RWPE2 (cell line): ENCODE measurements at regions not wholly inside any gene's neighbourhood (a gene's known extent, or its start where the extent isn't known, plus 50 kb on each side); places are given as distances from the start of the nearest gene placed in this dataset.

ENCODE experiments used
- ATAC-seq: fragments of 200-7000 bp; cut with Tn5 transposase; 3 replicates; pipeline ENCODE4 v1.9.1; 2021; ENCODE audit warnings: low read depth
- DNase-seq: peaks from one replicate; pipeline ENCODE4 v3.0.0-alpha.2; 2020; ENCODE audit warnings: low spot score
- H3K27ac ChIP-seq: fragments of 450-650 bp; 2 replicates; pipeline ENCODE4 v1.5.1; 2017; ENCODE audit warnings: mild to moderate bottlenecking; ENCODE audit not compliant: poor library complexity, severe bottlenecking
- H3K27me3 ChIP-seq: fragments of 250-450 bp; sonication (Bioruptor Pico); 2 replicates; pipeline ENCODE4 v1.5.1; 2021; ENCODE audit warnings: mild to moderate bottlenecking, moderate library complexity; ENCODE audit not compliant: insufficient read depth, poor library complexity, severe bottlenecking
- H3K36me3 ChIP-seq: fragments of 250-450 bp; sonication (Bioruptor Pico); 2 replicates; pipeline ENCODE4 v1.5.1; 2020; ENCODE audit warnings: low read depth, mild to moderate bottlenecking, moderate library complexity
- H3K4me1 ChIP-seq: fragments of 250-450 bp; sonication (Bioruptor Pico); 2 replicates; pipeline ENCODE4 v1.5.1; 2021; ENCODE audit warnings: mild to moderate bottlenecking, moderate library complexity; ENCODE audit not compliant: insufficient read depth, poor library complexity, severe bottlenecking
- H3K4me3 ChIP-seq: fragments of 250-450 bp; sonication (Bioruptor Pico); 2 replicates; pipeline ENCODE4 v1.5.1; 2021; ENCODE audit warnings: mild to moderate bottlenecking, moderate library complexity; ENCODE audit not compliant: severe bottlenecking
- H3K9me3 ChIP-seq: fragments of 250-450 bp; sonication (Bioruptor Pico); 2 replicates; pipeline ENCODE4 v1.5.1; 2021; ENCODE audit warnings: mild to moderate bottlenecking, moderate library complexity; ENCODE audit not compliant: severe bottlenecking
- CTCF ChIP-seq: fragments of 450-650 bp; IDR thresholded peaks from one replicate; pipeline ENCODE4 v1.5.1; 2017; ENCODE audit warnings: mild to moderate bottlenecking, moderate library complexity; ENCODE audit not compliant: poor library complexity, severe bottlenecking

GRCh38 chr22:27397036-27397953 is 404.3 kb downstream of the MN1 start:
- Histone ChIP-seq H3K9me3 (no peaks in the 10 kb centered on the region), H3K27me3 (peaks cover 6% of the 10 kb centered on the region), H3K27ac (no peak overlapping the region), H3K4me1 (no peaks in the 10 kb centered on the region), H3K36me3 (no peaks in the 10 kb centered on the region), H3K4me3 (no peak overlapping the region)
- no peak for TF ChIP-seq CTCF
- no peak for ATAC-seq
- DNase-seq, result no peak

GRCh38 chr22:27397954-27398342 is 403.6 kb downstream of the MN1 start:
- ATAC-seq (no peak), DNase-seq (no peak)
- H3K4me1 ChIP-seq, result no peaks in the 10 kb centered on the region
- no peaks in the 10 kb centered on the region for H3K9me3 ChIP-seq
- H3K27ac ChIP-seq, result no peak overlapping the region
- H3K4me3 ChIP-seq, result no peak overlapping the region
- H3K27me3 ChIP-seq, result peaks cover 6% of the 10 kb centered on the region
- TF ChIP-seq CTCF, result no peak
- no peaks in the 10 kb centered on the region for H3K36me3 ChIP-seq

GRCh38 chr22:27399161-27399560 is 402.4 kb downstream of the MN1 start:
- H3K9me3 ChIP-seq, result no peaks in the 10 kb centered on the region
- no peaks in the 10 kb centered on the region for H3K36me3 ChIP-seq
- no peak for DNase-seq
- no peak for TF ChIP-seq CTCF
- ATAC-seq, result peak; percentile 23; the same call in 1 of the 3 replicates
- H3K4me3 ChIP-seq, result no peak overlapping the region
- no peak overlapping the region for H3K27ac ChIP-seq
- H3K27me3 ChIP-seq, result peaks cover 6% of the 10 kb centered on the region
- H3K4me1 ChIP-seq, result no peaks in the 10 kb centered on the region

GRCh38 chr22:27400811-27401210 is 400.7 kb downstream of the MN1 start:
- Histone ChIP-seq H3K9me3 (no peaks in the 10 kb centered on the region), H3K36me3 (no peaks in the 10 kb centered on the region), H3K27me3 (peaks cover 6% of the 10 kb centered on the region), H3K4me1 (no peaks in the 10 kb centered on the region), H3K4me3 (no peak overlapping the region), H3K27ac (no peak overlapping the region)
- no peak for DNase-seq
- TF ChIP-seq CTCF, result no peak
- ATAC-seq, result no peak

- no peak; the same call in 2 of the 3 replicates for ATAC-seq
- Histone ChIP-seq H3K27me3 (peaks cover 6% of the 10 kb centered on the region), H3K36me3 (no peaks in the 10 kb centered on the region), H3K4me1 (no peaks in the 10 kb centered on the region), H3K9me3 (no peaks in the 10 kb centered on the region), H3K27ac (no peak overlapping the region), H3K4me3 (no peak overlapping the region)
- TF ChIP-seq CTCF, result no peak
- DNase-seq, result no peak
These were observed 400.2 kb downstream of the MN1 start for GRCh38 chr22:27401321-27401720.
